ENCODE measurements at regions not wholly inside any gene's neighbourhood (a gene's known extent, or its start where the extent isn't known, plus 50 kb on each side); places are given as distances from the start of the nearest gene placed in this dataset.

DNA sequence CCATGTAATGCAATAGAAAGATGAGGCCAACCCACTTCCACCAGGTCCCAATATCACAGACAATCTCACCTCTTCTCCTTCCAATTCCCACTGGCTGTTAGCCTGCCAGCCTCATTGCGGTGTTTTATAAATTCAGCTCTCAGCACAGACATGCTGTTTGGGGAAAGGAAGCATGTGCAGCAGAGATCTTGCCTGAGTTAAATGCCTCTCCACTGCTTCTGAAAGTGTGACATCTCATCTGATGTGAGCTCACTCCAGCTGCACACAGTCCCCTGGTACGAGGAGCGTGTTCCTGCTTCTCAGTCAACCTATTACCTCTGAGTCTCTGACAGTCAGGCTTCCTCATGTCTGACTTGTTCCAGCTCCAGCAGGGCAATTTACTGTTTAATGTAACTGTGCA is 122.7 kb upstream of the GUCY1A2 start (continued):
- TF ChIP-seq, protein P1, sequence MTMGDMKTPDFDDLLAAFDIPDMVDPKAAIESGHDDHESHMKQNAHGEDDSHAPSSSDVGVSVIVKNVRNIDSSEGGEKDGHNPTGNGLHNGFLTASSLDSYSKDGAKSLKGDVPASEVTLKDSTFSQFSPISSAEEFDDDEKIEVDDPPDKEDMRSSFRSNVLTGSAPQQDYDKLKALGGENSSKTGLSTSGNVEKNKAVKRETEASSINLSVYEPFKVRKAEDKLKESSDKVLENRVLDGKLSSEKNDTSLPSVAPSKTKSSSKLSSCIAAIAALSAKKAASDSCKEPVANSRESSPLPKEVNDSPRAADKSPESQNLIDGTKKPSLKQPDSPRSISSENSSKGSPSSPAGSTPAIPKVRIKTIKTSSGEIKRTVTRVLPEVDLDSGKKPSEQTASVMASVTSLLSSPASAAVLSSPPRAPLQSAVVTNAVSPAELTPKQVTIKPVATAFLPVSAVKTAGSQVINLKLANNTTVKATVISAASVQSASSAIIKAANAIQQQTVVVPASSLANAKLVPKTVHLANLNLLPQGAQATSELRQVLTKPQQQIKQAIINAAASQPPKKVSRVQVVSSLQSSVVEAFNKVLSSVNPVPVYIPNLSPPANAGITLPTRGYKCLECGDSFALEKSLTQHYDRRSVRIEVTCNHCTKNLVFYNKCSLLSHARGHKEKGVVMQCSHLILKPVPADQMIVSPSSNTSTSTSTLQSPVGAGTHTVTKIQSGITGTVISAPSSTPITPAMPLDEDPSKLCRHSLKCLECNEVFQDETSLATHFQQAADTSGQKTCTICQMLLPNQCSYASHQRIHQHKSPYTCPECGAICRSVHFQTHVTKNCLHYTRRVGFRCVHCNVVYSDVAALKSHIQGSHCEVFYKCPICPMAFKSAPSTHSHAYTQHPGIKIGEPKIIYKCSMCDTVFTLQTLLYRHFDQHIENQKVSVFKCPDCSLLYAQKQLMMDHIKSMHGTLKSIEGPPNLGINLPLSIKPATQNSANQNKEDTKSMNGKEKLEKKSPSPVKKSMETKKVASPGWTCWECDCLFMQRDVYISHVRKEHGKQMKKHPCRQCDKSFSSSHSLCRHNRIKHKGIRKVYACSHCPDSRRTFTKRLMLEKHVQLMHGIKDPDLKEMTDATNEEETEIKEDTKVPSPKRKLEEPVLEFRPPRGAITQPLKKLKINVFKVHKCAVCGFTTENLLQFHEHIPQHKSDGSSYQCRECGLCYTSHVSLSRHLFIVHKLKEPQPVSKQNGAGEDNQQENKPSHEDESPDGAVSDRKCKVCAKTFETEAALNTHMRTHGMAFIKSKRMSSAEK (CRISPR knock-in tag; IDR thresholded peaks at IDR 0.05; ENCODE audit: borderline replicate concordance): no peak
- TF ChIP-seq, protein P2, sequence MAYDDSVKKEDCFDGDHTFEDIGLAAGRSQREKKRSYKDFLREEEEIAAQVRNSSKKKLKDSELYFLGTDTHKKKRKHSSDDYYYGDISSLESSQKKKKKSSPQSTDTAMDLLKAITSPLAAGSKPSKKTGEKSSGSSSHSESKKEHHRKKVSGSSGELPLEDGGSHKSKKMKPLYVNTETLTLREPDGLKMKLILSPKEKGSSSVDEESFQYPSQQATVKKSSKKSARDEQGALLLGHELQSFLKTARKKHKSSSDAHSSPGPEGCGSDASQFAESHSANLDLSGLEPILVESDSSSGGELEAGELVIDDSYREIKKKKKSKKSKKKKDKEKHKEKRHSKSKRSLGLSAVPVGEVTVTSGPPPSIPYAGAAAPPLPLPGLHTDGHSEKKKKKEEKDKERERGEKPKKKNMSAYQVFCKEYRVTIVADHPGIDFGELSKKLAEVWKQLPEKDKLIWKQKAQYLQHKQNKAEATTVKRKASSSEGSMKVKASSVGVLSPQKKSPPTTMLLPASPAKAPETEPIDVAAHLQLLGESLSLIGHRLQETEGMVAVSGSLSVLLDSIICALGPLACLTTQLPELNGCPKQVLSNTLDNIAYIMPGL (CRISPR knock-in tag; IDR thresholded peaks at IDR 0.05): no peak
- TF ChIP-seq FOXK1 (CRISPR knock-in tag; IDR thresholded peaks at IDR 0.05): no peak
- TF ChIP-seq EMX1 (CRISPR knock-in tag; IDR thresholded peaks at IDR 0.05): no peak
- TF ChIP-seq TEAD4 (CRISPR knock-in tag; IDR thresholded peaks at IDR 0.05): no peak

DNA sequence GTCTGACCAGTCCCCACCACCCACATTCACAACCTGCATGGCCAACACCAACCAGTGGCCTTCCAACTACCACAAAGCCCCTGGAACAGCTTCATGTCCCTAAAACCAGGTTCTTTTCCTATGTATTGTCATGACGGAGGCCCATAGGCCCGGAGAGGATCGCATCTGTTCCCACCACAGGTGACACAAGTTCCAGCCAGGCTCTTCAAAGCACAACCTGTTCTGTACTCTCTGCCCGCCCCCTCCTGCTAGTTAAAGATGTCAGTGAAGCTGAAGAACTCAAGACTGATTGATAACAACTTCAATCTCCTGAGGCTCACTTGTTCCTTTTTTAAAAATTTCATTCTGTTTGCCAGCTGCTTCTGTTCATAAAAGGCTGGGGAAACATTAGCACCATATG is 121.1 kb upstream of the GUCY1A2 start:
- CTCF ChIA-PET: no interaction called here
- no peak for DNase-seq (ENCODE audit: low spot score)
- H3K4me3 Mint-ChIP-seq: no peak overlapping the region
- H3K36me3 Mint-ChIP-seq: no peaks in the 10 kb centered on the region
- no peak for TF ChIP-seq ZNF396 (CRISPR knock-in tag; IDR thresholded peaks at IDR 0.05; ENCODE audit: borderline replicate concordance)
- TF ChIP-seq, protein P3, sequence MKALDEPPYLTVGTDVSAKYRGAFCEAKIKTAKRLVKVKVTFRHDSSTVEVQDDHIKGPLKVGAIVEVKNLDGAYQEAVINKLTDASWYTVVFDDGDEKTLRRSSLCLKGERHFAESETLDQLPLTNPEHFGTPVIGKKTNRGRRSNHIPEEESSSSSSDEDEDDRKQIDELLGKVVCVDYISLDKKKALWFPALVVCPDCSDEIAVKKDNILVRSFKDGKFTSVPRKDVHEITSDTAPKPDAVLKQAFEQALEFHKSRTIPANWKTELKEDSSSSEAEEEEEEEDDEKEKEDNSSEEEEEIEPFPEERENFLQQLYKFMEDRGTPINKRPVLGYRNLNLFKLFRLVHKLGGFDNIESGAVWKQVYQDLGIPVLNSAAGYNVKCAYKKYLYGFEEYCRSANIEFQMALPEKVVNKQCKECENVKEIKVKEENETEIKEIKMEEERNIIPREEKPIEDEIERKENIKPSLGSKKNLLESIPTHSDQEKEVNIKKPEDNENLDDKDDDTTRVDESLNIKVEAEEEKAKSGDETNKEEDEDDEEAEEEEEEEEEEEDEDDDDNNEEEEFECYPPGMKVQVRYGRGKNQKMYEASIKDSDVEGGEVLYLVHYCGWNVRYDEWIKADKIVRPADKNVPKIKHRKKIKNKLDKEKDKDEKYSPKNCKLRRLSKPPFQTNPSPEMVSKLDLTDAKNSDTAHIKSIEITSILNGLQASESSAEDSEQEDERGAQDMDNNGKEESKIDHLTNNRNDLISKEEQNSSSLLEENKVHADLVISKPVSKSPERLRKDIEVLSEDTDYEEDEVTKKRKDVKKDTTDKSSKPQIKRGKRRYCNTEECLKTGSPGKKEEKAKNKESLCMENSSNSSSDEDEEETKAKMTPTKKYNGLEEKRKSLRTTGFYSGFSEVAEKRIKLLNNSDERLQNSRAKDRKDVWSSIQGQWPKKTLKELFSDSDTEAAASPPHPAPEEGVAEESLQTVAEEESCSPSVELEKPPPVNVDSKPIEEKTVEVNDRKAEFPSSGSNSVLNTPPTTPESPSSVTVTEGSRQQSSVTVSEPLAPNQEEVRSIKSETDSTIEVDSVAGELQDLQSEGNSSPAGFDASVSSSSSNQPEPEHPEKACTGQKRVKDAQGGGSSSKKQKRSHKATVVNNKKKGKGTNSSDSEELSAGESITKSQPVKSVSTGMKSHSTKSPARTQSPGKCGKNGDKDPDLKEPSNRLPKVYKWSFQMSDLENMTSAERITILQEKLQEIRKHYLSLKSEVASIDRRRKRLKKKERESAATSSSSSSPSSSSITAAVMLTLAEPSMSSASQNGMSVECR (CRISPR knock-in tag; IDR thresholded peaks at IDR 0.05; ENCODE audit: borderline replicate concordance): no peak
- TF ChIP-seq CBFB (CRISPR knock-in tag; IDR thresholded peaks at IDR 0.05; ENCODE audit: low read depth): no peak
- no peak for TF ChIP-seq GRHL2 (CRISPR knock-in tag; IDR thresholded peaks at IDR 0.05; ENCODE audit: insufficient replicate concordance, severe bottlenecking)
- TF ChIP-seq, protein P4, sequence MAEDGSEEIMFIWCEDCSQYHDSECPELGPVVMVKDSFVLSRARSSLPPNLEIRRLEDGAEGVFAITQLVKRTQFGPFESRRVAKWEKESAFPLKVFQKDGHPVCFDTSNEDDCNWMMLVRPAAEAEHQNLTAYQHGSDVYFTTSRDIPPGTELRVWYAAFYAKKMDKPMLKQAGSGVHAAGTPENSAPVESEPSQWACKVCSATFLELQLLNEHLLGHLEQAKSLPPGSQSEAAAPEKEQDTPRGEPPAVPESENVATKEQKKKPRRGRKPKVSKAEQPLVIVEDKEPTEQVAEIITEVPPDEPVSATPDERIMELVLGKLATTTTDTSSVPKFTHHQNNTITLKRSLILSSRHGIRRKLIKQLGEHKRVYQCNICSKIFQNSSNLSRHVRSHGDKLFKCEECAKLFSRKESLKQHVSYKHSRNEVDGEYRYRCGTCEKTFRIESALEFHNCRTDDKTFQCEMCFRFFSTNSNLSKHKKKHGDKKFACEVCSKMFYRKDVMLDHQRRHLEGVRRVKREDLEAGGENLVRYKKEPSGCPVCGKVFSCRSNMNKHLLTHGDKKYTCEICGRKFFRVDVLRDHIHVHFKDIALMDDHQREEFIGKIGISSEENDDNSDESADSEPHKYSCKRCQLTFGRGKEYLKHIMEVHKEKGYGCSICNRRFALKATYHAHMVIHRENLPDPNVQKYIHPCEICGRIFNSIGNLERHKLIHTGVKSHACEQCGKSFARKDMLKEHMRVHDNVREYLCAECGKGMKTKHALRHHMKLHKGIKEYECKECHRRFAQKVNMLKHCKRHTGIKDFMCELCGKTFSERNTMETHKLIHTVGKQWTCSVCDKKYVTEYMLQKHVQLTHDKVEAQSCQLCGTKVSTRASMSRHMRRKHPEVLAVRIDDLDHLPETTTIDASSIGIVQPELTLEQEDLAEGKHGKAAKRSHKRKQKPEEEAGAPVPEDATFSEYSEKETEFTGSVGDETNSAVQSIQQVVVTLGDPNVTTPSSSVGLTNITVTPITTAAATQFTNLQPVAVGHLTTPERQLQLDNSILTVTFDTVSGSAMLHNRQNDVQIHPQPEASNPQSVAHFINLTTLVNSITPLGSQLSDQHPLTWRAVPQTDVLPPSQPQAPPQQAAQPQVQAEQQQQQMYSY (CRISPR knock-in tag; IDR thresholded peaks at IDR 0.05): no peak
- TF ChIP-seq ETV6 (CRISPR knock-in tag; IDR thresholded peaks at IDR 0.05): no peak
- no peak for TF ChIP-seq HMGA2 (CRISPR knock-in tag; IDR thresholded peaks at IDR 0.05)
- no peak for TF ChIP-seq NR1H2 (CRISPR knock-in tag; IDR thresholded peaks at IDR 0.05)
- H3K4me1 Mint-ChIP-seq: no peaks in the 10 kb centered on the region
- 0 out of 2 replicates have a peak, but pooled peaks cover 3% of the 10 kb centered on the region for H3K9me3 Mint-ChIP-seq
- POLR2A ChIA-PET: no interaction called here
- no peak overlapping the region for H3K27ac Mint-ChIP-seq
- H3K27me3 Mint-ChIP-seq (ENCODE audit: low read depth): no peaks in the 10 kb centered on the region; the same call in 1 of the 2 replicates
- no peak for ATAC-seq

Data from WTC11 (cell line).